ENCODE measurements at regions not wholly inside any gene's neighbourhood (a gene's known extent, or its start where the extent isn't known, plus 50 kb on each side); places are given as distances from the start of the nearest gene placed in this dataset.

DNA sequence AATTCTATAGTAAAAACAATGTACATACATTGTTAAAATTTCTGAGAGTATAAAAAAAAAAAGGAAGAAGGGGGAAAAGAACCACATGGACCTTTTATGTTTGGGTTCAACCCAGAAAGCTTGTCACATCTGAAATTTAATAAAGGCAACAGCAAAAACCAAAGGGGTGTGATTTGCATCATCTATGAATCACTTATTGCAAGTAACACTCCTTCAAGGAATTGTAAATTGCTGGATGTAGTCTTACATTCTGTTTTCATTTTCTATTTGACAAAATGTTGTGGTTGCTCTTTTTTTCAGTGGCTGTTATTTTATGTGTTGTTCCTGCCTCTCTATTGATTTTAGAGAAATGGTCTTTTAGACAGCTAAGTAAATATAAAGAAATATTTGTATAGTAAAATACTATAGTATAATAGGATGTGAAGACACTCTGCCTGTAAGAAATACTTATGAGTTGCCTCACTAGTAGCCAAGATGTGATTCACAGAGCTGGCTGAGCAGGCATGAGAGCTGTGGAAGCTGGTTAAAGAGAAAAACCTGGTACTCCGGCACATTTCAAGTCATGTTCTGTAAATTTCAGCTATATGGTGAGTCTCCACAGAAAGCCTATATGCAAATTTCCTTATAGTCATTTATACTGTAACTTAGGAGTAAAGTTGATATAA is 131.1 kb upstream of the CNTLN start:
- Histone ChIP-seq H3K4me1 (ENCODE audit: insufficient read depth, low read length) (no peaks in the 10 kb centered on the region), H3T11ph (ENCODE audit: low read length) (no peak overlapping the region), H3K18ac (ENCODE audit: insufficient read length, low read depth, low read length) (no peak overlapping the region), H4K20me1 (ENCODE audit: control insufficient read depth, insufficient read depth, insufficient read length) (no peaks in the 10 kb centered on the region), H3K4ac (ENCODE audit: low read depth, low read length) (no peak overlapping the region), H2BK15ac (ENCODE audit: low read depth, low read length) (no peak overlapping the region), H3K14ac (ENCODE audit: insufficient read depth, low read length) (no peak overlapping the region), H3K4me2 (ENCODE audit: insufficient read depth, insufficient read length, low read length) (no peak overlapping the region), H2AFZ (ENCODE audit: low read length) (no peak overlapping the region), H2BK20ac (ENCODE audit: low read depth, low read length, poor library complexity, severe bottlenecking) (no peak overlapping the region), H2BK120ac (ENCODE audit: low read depth, low read length, poor library complexity, severe bottlenecking) (no peak overlapping the region), H3K27ac (ENCODE audit: insufficient read length, low read depth, low read length) (no peak overlapping the region), H2AK5ac (ENCODE audit: insufficient read length, low read length) (no peak overlapping the region), H2BK5ac (ENCODE audit: insufficient read length, low read length) (no peak overlapping the region), H3K9me3 (ENCODE audit: control insufficient read depth, low read depth, low read length) (no peaks in the 10 kb centered on the region), H4K5ac (ENCODE audit: insufficient read length, low read depth, low read length) (no peak overlapping the region), H3K56ac (ENCODE audit: insufficient read length, low read depth, low read length) (no peak overlapping the region), H3K9ac (ENCODE audit: extremely low read depth, insufficient read length, low read length) (no peak overlapping the region), H4K91ac (ENCODE audit: insufficient read length, low read depth, low read length) (no peak overlapping the region), H3K27me3 (ENCODE audit: insufficient read depth, low read length) (no peaks in the 10 kb centered on the region), H4K8ac (replicated peaks; ENCODE audit: insufficient read length, low read depth, low read length) (no peak overlapping the region), H3K23me2 (ENCODE audit: insufficient read length, low read depth, low read length, poor library complexity, severe bottlenecking) (no peaks in the 10 kb centered on the region), H2BK12ac (ENCODE audit: insufficient read length, low read depth, low read length) (no peak overlapping the region), H3K23ac (ENCODE audit: insufficient read length, low read depth, low read length) (no peak overlapping the region), H3K79me2 (ENCODE audit: insufficient read depth, low read length) (no peaks in the 10 kb centered on the region), H3K79me1 (ENCODE audit: insufficient read depth, low read depth, low read length, poor library complexity, severe bottlenecking) (no peaks in the 10 kb centered on the region)
- no peaks in the 10 kb centered on the region for H3K9me3 Mint-ChIP-seq
- no peak overlapping the region for H3K4me3 Mint-ChIP-seq
- TF ChIP-seq, protein P1, sequence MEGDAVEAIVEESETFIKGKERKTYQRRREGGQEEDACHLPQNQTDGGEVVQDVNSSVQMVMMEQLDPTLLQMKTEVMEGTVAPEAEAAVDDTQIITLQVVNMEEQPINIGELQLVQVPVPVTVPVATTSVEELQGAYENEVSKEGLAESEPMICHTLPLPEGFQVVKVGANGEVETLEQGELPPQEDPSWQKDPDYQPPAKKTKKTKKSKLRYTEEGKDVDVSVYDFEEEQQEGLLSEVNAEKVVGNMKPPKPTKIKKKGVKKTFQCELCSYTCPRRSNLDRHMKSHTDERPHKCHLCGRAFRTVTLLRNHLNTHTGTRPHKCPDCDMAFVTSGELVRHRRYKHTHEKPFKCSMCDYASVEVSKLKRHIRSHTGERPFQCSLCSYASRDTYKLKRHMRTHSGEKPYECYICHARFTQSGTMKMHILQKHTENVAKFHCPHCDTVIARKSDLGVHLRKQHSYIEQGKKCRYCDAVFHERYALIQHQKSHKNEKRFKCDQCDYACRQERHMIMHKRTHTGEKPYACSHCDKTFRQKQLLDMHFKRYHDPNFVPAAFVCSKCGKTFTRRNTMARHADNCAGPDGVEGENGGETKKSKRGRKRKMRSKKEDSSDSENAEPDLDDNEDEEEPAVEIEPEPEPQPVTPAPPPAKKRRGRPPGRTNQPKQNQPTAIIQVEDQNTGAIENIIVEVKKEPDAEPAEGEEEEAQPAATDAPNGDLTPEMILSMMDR (conservative IDR thresholded peaks at IDR 0.05), result no peak
- H3K36me3 Mint-ChIP-seq (ENCODE audit: insufficient read depth in 1 of 3, low read depth in 3 of 3), result no peaks in the 10 kb centered on the region; a peak in 1 of 7 replicates
- H3K4me1 Mint-ChIP-seq, result peaks cover 10 to 13% of the 10 kb centered on the region in 2 experiments
- H3K27me3 Mint-ChIP-seq (ENCODE audit: low read depth), result no peaks in the 10 kb centered on the region
- DNase-seq, result no peak
- no peak overlapping the region for H3K27ac Mint-ChIP-seq
- WGBS (ENCODE audit: extremely low coverage, insufficient read length, low lambda C conversion rate), result no CpG with 5 or more reads among the region's 1 CpG
